Spleen (tissue), 11 donors: ENCODE measurements at regions not wholly inside any gene's neighbourhood (a gene's known extent, or its start where the extent isn't known, plus 50 kb on each side); places are given as distances from the start of the nearest gene placed in this dataset.

Experiments
- DNase-seq: peaks from one replicate; pipeline ENCODE4 v3.0.0-alpha.2; 2020
- H3K27ac ChIP-seq, 8 donors: fragments of 200-600 bp; sonication (generic) in 7 of 8; 1 replicate in 4 of 8; 2 replicates in 4 of 8; pipeline versions ENCODE4 v1.5.0 to v1.8.0; 2016 to 2021; ENCODE audit warnings: inconsistent platforms in 4 of 8, mild to moderate bottlenecking in 4 of 8, moderate library complexity in 1 of 8
- H3K27me3 ChIP-seq, 7 donors: fragments of 200-600 bp; sonication (generic) in 6 of 7; replicated peaks in 1 of 7; 1 replicate in 4 of 7; 2 replicates in 3 of 7; pipeline versions ENCODE4 v1.5.0 to v1.8.0; 2016 to 2021; ENCODE audit warnings: inconsistent platforms in 3 of 7, mild to moderate bottlenecking in 1 of 7
- H3K36me3 ChIP-seq, 6 donors: fragments of 200-600 bp; sonication (generic) in 5 of 6; 1 replicate in 4 of 6; 2 replicates in 2 of 6; pipeline versions ENCODE4 v1.5.0 to v1.8.0; 2016 to 2021; ENCODE audit warnings: inconsistent platforms in 2 of 6
- H3K4me1 ChIP-seq, 6 donors: fragments of 200-600 bp; sonication (generic) in 5 of 6; 1 replicate in 3 of 6; 2 replicates in 3 of 6; pipeline versions ENCODE4 v1.5.0 to v1.8.0; 2016 to 2021; ENCODE audit warnings: inconsistent platforms in 3 of 6
- H3K4me3 ChIP-seq, 8 donors: fragments of 200-600 bp; sonication (generic) in 7 of 8; 1 replicate in 4 of 8; 2 replicates in 4 of 8; pipeline versions ENCODE4 v1.5.0 to v1.8.0; 2016 to 2021; ENCODE audit warnings: inconsistent platforms in 4 of 8, mild to moderate bottlenecking in 4 of 8, moderate library complexity in 2 of 8
- H3K9me3 ChIP-seq, 8 donors: fragments of 200-600 bp; sonication (generic) in 7 of 8; 1 replicate in 4 of 8; 2 replicates in 4 of 8; pipeline versions ENCODE4 v1.5.0 to v1.8.0; 2016 to 2021; ENCODE audit warnings: inconsistent platforms in 4 of 8
- CTCF ChIP-seq, 11 experiments: fragments of 200-600 bp in 7 of 11; fragments of 450-650 bp in 4 of 11; sonication (generic) in 4 of 11; IDR thresholded peaks in 8 of 11; conservative IDR thresholded peaks in 3 of 11; 1 replicate in 7 of 11; 2 replicates in 4 of 11; pipeline versions ENCODE4 v1.4.0 to v1.8.0; 2016 to 2021; ENCODE audit warnings: antibody characterized with exemption in 11 of 11, inconsistent platforms in 4 of 11, mild to moderate bottlenecking in 1 of 11
- POLR2A ChIP-seq, 3 donors: fragments of 450-650 bp; IDR thresholded peaks; one replicate each; pipeline ENCODE4 v1.5.1; 2017; ENCODE audit warnings: antibody characterized with exemption in 3 of 3, mild to moderate bottlenecking in 1 of 3
- POLR2AphosphoS5 ChIP-seq, 3 donors: sonication (generic); formaldehyde crosslinking; IDR thresholded peaks; one replicate each; pipeline ENCODE4 v1.5.1; 2017; ENCODE audit warnings: antibody characterized with exemption in 3 of 3
- WGBS, 5 donors: extraction: QIAGEN DNeasy Blood & Tissue Kit in 3 of 5; methylation state at CpG; one replicate each; pipeline versions ENCODE4 v1.1.5 to v1.1.7; 2013 to 2018; 5-methylcytosine and 5-hydroxymethylcytosine counted together
- intact Hi-C: fragments of 100-400 bp; cut with DNase I; formaldehyde crosslinking; loops from one replicate; pipeline ENCODE4 v1.15.0; 2023; ENCODE audit warnings: low total_unique reads
- donor health status: healthy with polysubstance abuse.
- donor health status: DM: no; HTN: no; CAD: no; lungs with moderate emphysema.
- donor health status: DM: no; HTN: no; CAD: no.
- donor health status: Bipolar disorder and iron deficiency.
- donor health status: healthy.
- donor health status: DM: no; HTN: no; CAD: no.
- donor health status: DM: yes; HTN: yes; CAD: no.

DNA sequence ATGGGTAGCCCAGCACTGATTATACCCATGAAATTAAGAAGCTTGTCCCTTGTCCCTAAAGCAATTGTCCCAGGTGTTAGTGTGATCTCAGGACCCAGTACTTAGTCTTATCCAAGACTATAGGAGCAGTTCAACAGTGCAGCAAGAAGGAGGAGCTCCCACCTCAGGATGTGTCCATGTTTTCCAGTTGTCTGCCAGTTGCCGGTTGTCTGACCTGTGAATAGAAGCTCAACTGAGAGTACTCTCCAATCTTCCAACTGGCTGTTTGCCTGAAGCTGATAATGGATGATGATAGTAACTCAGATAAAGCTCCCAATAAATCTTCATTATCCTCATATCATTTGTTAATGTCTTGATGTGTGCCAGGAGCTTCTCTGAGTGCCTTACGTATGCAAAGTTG, 107.2 kb upstream of the HTR2A start:
- no peak overlapping the region for H3K4me3 ChIP-seq
- intact Hi-C loops = no loop called here
- no peaks in the 10 kb centered on the region for H3K9me3 ChIP-seq
- DNase-seq = no peak
- whole genome bisulfite sequencing, 5 donors = 41 to 77% (median 62%) methylated on average over 2 of the region's 2 CpGs
- no peak overlapping the region for H3K27ac ChIP-seq
- H3K36me3 ChIP-seq = no peaks in the 10 kb centered on the region
- H3K27me3 ChIP-seq = no peaks in the 10 kb centered on the region
- TF ChIP-seq POLR2AphosphoS5 (IDR thresholded peaks at IDR 0.05) (no peak), CTCF (IDR thresholded peaks at IDR 0.05 in 8 of 11, conservative IDR thresholded peaks at IDR 0.05 in 3 of 11) (no peak), POLR2A (IDR thresholded peaks at IDR 0.05) (no peak)
- no peaks in the 10 kb centered on the region for H3K4me1 ChIP-seq

DNA sequence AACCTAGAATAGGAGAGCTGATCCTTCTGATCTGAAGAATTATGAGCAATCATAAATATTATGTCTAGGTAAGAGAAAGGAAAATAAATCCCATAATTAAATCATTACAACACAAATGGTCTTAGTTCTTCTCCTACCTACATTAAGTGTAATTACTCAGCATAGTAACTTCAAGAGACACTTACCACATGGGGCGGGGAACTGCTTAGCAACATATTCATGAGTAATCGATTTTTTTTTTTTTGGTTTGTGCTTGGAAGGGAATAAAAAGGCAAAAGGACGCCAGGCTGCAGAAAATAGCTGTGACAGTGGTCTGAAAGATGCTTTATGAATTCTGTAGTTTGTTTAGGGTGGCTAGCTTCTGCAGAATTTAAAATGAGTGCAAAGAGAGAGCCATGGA, 103.3 kb upstream of the HTR2A start:
- H3K27me3 ChIP-seq = no peaks in the 10 kb centered on the region
- no peak for TF ChIP-seq POLR2AphosphoS5 (IDR thresholded peaks at IDR 0.05)
- TF ChIP-seq CTCF (IDR thresholded peaks at IDR 0.05 in 8 of 11, conservative IDR thresholded peaks at IDR 0.05 in 3 of 11) = no peak
- no peak for TF ChIP-seq POLR2A (IDR thresholded peaks at IDR 0.05)
- DNase-seq = no peak
- H3K36me3 ChIP-seq = no peaks in the 10 kb centered on the region
- H3K4me3 ChIP-seq = no peak overlapping the region
- intact Hi-C loops = no loop called here
- 68 to 83% (median 77%) methylated on average over 3 of the region's 3 CpGs for WGBS, 5 donors
- H3K27ac ChIP-seq = no peak overlapping the region
- no peaks in the 10 kb centered on the region for H3K9me3 ChIP-seq
- no peaks in the 10 kb centered on the region for H3K4me1 ChIP-seq

- no peaks in the 10 kb centered on the region for H3K36me3 ChIP-seq
- WGBS, 5 donors = 72 to 89% (median 83%) methylated on average over 4 of the region's 4 CpGs
- TF ChIP-seq POLR2AphosphoS5 (IDR thresholded peaks at IDR 0.05) (no peak), POLR2A (IDR thresholded peaks at IDR 0.05) (no peak), CTCF (IDR thresholded peaks at IDR 0.05 in 8 of 11, conservative IDR thresholded peaks at IDR 0.05 in 3 of 11) (no peak)
- no peaks in the 10 kb centered on the region for H3K4me1 ChIP-seq
- no peaks in the 10 kb centered on the region for H3K27me3 ChIP-seq
- no peaks in the 10 kb centered on the region for H3K9me3 ChIP-seq
- intact Hi-C loops = no loop called here
- no peak overlapping the region for H3K4me3 ChIP-seq
- no peak for DNase-seq
- no peak overlapping the region for H3K27ac ChIP-seq
Observed at GRCh38 chr13:46996316-46997030, 99.6 kb upstream of the HTR2A start.

- Histone ChIP-seq H3K4me3 (no peak overlapping the region), H3K36me3 (no peaks in the 10 kb centered on the region), H3K27me3 (no peaks in the 10 kb centered on the region), H3K4me1 (no peaks in the 10 kb centered on the region), H3K27ac (no peak overlapping the region), H3K9me3 (no peaks in the 10 kb centered on the region)
- 7 to 18% (median 12%) methylated on average over 1 of the region's 1 CpG for WGBS, 5 donors
- no peak for DNase-seq
- intact Hi-C loops = no loop called here
- TF ChIP-seq CTCF (IDR thresholded peaks at IDR 0.05 in 8 of 11, conservative IDR thresholded peaks at IDR 0.05 in 3 of 11) = no peak
- no peak for TF ChIP-seq POLR2AphosphoS5 (IDR thresholded peaks at IDR 0.05)
Observed at GRCh38 chr13:46995874-46996273, 99.0 kb upstream of the HTR2A start.
